ENCODE measurements at regions not wholly inside any gene's neighbourhood (a gene's known extent, or its start where the extent isn't known, plus 50 kb on each side); places are given as distances from the start of the nearest gene placed in this dataset.

GRCh38 chr3:35440826-35441225, 198.5 kb upstream of the ARPP21 start:
- dilution Hi-C loops (cut with MboI; ENCODE audit: extremely low pct_ligation_motif_present, low sequenced_read_pairs), result no loop called here
- Histone ChIP-seq H3K27me3 (ENCODE audit: control insufficient read depth in 2 of 2, insufficient read depth in 2 of 2, low read length in 2 of 2) (peaks cover 5 to 8% of the 10 kb centered on the region in 2 experiments), H3K36me3 (ENCODE audit: control insufficient read depth in 2 of 2, extremely low read depth in 1 of 2, insufficient read depth in 2 of 2, low read length in 2 of 2) (no peaks in the 10 kb centered on the region), H3K4me3 (replicated peaks in 1 of 3; ENCODE audit: insufficient read depth in 1 of 3, low read depth in 1 of 3, low read length in 3 of 3) (no peak overlapping the region), H4K20me1 (replicated peaks; ENCODE audit: control insufficient read depth, extremely low read depth, insufficient read depth, low read length) (no peaks in the 10 kb centered on the region), H3K9ac (replicated peaks; ENCODE audit: extremely low read depth, insufficient read depth, low read length) (no peak overlapping the region), H3K9me1 (replicated peaks; ENCODE audit: control insufficient read depth, extremely low read depth, insufficient read depth, low read length) (no peaks in the 10 kb centered on the region), H3K79me2 (ENCODE audit: control insufficient read depth, insufficient read depth, low read length) (no peaks in the 10 kb centered on the region), H3K4me2 (ENCODE audit: insufficient read depth, low read length) (no peak overlapping the region), H3K27ac (ENCODE audit: insufficient read depth, low read depth, low read length) (no peak overlapping the region), H2AFZ (ENCODE audit: low read depth, low read length) (no peak overlapping the region), H3K4me1 (ENCODE audit: control insufficient read depth, extremely low read depth, insufficient read depth, low read length) (no peaks in the 10 kb centered on the region), H3K9me3 (replicated peaks; ENCODE audit: control insufficient read depth, insufficient read depth, low read length) (no peaks in the 10 kb centered on the region)
- intact Hi-C loops (cut with micrococcal nuclease), result no loop called here
- no peak for TF ChIP-seq EZH2 (IDR thresholded peaks at IDR 0.05; ENCODE audit: borderline replicate concordance, low read depth, low read length, severe bottlenecking)
- no peak for TF ChIP-seq MYC (IDR thresholded peaks at IDR 0.05; ENCODE audit: low read depth, low read length)
- TF ChIP-seq POLR2A (IDR thresholded peaks at IDR 0.05; ENCODE audit: low read depth, low read length), result no peak
- TF ChIP-seq POLR2AphosphoS5 (IDR thresholded peaks at IDR 0.05; ENCODE audit: insufficient read depth, low read depth, low read length), result no peak
- TF ChIP-seq GATA2 (IDR thresholded peaks at IDR 0.05; ENCODE audit: insufficient read depth, insufficient read length, low read depth, low read length), result no peak
- no peak for TF ChIP-seq CTCF (IDR thresholded peaks at IDR 0.05; ENCODE audit: extremely low read depth in 1 of 2, insufficient read depth in 1 of 2, low read depth in 1 of 2, low read length in 2 of 2)
- TF ChIP-seq FOS (IDR thresholded peaks at IDR 0.05; ENCODE audit: borderline replicate concordance, insufficient read depth, low read length), result no peak
- no peak for DNase-seq (ENCODE audit: low read depth, low spot score)
- no TSS peak for BruUV-seq (replicated peaks)
- CTCF ChIA-PET, result no interaction called here
- FAIRE-seq, result no peak
- POLR2A ChIA-PET, result no interaction called here

- no peak overlapping the region for H3K4me2 ChIP-seq (ENCODE audit: insufficient read depth, low read length)
- no peaks in the 10 kb centered on the region for H3K9me3 ChIP-seq (replicated peaks; ENCODE audit: control insufficient read depth, insufficient read depth, low read length)
- DNase-seq (ENCODE audit: low read depth, low spot score), result no peak
- no peaks in the 10 kb centered on the region for H3K4me1 ChIP-seq (ENCODE audit: control insufficient read depth, extremely low read depth, insufficient read depth, low read length)
- no peak for FAIRE-seq
- no TSS peak for BruUV-seq (replicated peaks)
- no peaks in the 10 kb centered on the region for H3K9me1 ChIP-seq (replicated peaks; ENCODE audit: control insufficient read depth, extremely low read depth, insufficient read depth, low read length)
- no peaks in the 10 kb centered on the region for H3K36me3 ChIP-seq (ENCODE audit: control insufficient read depth in 2 of 2, extremely low read depth in 1 of 2, insufficient read depth in 2 of 2, low read length in 2 of 2)
- no peaks in the 10 kb centered on the region for H3K79me2 ChIP-seq (ENCODE audit: control insufficient read depth, insufficient read depth, low read length)
- TF ChIP-seq MAX (IDR thresholded peaks at IDR 0.05; ENCODE audit: insufficient read depth, insufficient read length) (no peak), EZH2 (IDR thresholded peaks at IDR 0.05; ENCODE audit: borderline replicate concordance, low read depth, low read length, severe bottlenecking) (no peak), POLR2A (IDR thresholded peaks at IDR 0.05; ENCODE audit: low read depth, low read length) (no peak), CTCF (IDR thresholded peaks at IDR 0.05; ENCODE audit: extremely low read depth in 1 of 2, insufficient read depth in 1 of 2, low read depth in 1 of 2, low read length in 2 of 2) (no peak), JUN (IDR thresholded peaks at IDR 0.05; ENCODE audit: borderline replicate concordance, insufficient read depth, insufficient read length, low read depth) (no peak), MYC (IDR thresholded peaks at IDR 0.05; ENCODE audit: low read depth, low read length) (no peak), FOS (IDR thresholded peaks at IDR 0.05; ENCODE audit: borderline replicate concordance, insufficient read depth, low read length) (no peak)
- no peak overlapping the region for H2AFZ ChIP-seq (ENCODE audit: low read depth, low read length)
- intact Hi-C loops (cut with micrococcal nuclease) (no loop called here), dilution Hi-C loops (cut with MboI; ENCODE audit: extremely low pct_ligation_motif_present, low sequenced_read_pairs) (no loop called here)
- no peak overlapping the region for H3K9ac ChIP-seq (replicated peaks; ENCODE audit: extremely low read depth, insufficient read depth, low read length)
- POLR2A ChIA-PET, result no interaction called here
- H3K27me3 ChIP-seq (ENCODE audit: control insufficient read depth in 2 of 2, insufficient read depth in 2 of 2, low read length in 2 of 2), result peaks cover 5 to 6% of the 10 kb centered on the region in 2 experiments
- no peaks in the 10 kb centered on the region for H4K20me1 ChIP-seq (replicated peaks; ENCODE audit: control insufficient read depth, extremely low read depth, insufficient read depth, low read length)
- CTCF ChIA-PET, result interaction anchor here (1.8 kb wide), 1 partner anchor 13 kb away, joined by 5 read pairs; no protein-coding TSS in a partner anchor
- H3K4me3 ChIP-seq (replicated peaks in 1 of 3; ENCODE audit: insufficient read depth in 1 of 3, low read depth in 1 of 3, low read length in 3 of 3), result no peak overlapping the region
- H3K27ac ChIP-seq (ENCODE audit: insufficient read depth, low read depth, low read length), result no peak overlapping the region
These were observed 192.4 kb upstream of the ARPP21 start for GRCh38 chr3:35446896-35447295.

Measured in endothelial cell of umbilical vein (primary cell).